RWPE1 (cell line): ENCODE measurements at regions not wholly inside any gene's neighbourhood (a gene's known extent, or its start where the extent isn't known, plus 50 kb on each side); places are given as distances from the start of the nearest gene placed in this dataset.

Experiments used
- CTCF ChIA-PET: fragments of 350-600 bp; sonication (Branson Sonifier 250); formaldehyde crosslinking; extraction: SDS; loops from one replicate; lab custom pipeline; 2021; lab: Yijun Ruan, JAX
- POLR2A ChIA-PET: fragments of 400-600 bp; formaldehyde crosslinking; extraction: SDS; loops from one replicate; lab custom pipeline; 2020; ENCODE audit warnings: antibody characterized with exemption; ENCODE audit not compliant: low non-redundant PET; lab: Yijun Ruan, JAX
- DNase-seq: peaks from one replicate; pipeline ENCODE4 v3.0.0; 2012; ENCODE audit warnings: low spot score
- H3K27ac ChIP-seq: fragments of 450-650 bp; 2 replicates; pipeline ENCODE4 v1.5.1; 2017
- TF ChIP-seq, protein P1 (sequence below): fragments of 450-650 bp; conservative IDR thresholded peaks from 2 replicates; pipeline ENCODE4 v1.5.1; 2017; ENCODE audit warnings: low read depth, mild to moderate bottlenecking

GRCh38 chr14:65261946-65262345 lies 150.6 kb upstream of the FUT8 start:
- TF ChIP-seq, protein P1, sequence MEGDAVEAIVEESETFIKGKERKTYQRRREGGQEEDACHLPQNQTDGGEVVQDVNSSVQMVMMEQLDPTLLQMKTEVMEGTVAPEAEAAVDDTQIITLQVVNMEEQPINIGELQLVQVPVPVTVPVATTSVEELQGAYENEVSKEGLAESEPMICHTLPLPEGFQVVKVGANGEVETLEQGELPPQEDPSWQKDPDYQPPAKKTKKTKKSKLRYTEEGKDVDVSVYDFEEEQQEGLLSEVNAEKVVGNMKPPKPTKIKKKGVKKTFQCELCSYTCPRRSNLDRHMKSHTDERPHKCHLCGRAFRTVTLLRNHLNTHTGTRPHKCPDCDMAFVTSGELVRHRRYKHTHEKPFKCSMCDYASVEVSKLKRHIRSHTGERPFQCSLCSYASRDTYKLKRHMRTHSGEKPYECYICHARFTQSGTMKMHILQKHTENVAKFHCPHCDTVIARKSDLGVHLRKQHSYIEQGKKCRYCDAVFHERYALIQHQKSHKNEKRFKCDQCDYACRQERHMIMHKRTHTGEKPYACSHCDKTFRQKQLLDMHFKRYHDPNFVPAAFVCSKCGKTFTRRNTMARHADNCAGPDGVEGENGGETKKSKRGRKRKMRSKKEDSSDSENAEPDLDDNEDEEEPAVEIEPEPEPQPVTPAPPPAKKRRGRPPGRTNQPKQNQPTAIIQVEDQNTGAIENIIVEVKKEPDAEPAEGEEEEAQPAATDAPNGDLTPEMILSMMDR: no peak
- ChIA-PET POLR2A (no interaction called here), CTCF (no interaction called here)
- DNase-seq: no peak
- no peak overlapping the region for H3K27ac ChIP-seq

DNA sequence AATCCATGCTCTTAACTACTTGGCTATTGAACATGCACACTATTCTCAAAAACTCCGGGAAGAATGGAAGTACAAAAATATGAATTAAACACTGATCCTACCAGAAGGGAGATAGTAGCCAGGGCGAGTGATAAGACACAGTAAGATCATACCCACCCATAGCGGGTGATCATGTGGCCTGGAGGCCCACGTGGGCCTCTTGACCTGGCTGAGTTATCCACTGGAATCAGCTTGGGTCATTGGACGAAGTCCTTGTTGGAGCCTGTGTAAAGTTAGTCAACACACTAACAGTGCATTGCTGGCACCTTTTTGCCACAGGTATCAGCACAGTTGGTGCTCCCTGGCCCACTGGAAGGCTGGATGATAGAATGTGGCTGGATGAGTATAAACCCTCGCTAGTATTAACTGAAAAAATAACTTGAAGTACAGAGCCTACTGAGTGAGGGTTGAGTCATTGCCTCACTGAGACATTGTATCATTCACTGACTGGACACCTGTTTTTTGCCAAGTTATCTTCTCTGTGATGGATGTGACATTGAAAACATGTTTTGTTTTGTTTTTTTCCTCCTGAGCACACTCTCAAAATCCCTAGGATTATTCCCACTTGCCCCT lies 149.2 kb upstream of the FUT8 start:
- POLR2A ChIA-PET: no interaction called here
- DNase-seq: no peak
- no peak overlapping the region for H3K27ac ChIP-seq
- CTCF ChIA-PET: no interaction called here
- TF ChIP-seq, protein P1: no peak

DNA sequence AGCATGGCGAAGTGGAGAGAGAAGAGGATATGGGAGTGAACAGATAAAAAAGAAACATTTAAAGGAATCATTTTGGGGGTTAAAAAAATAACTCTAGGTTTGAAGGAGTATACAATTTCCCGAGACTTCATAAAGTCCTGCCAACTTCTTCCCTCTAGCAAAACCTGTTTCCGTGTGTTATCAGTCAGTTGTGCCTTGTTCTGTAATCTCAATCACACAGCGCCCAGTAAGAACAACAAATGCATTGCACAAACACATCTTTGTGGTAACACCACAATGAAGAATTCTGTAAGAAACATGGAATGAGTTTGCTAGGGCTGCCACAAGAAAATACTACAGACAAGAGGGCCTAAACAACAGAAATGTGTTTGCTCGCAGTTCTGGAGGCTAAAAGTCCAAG lies 144.7 kb upstream of the FUT8 start:
- TF ChIP-seq, protein P1: no peak
- H3K27ac ChIP-seq: no peak overlapping the region
- ChIA-PET POLR2A (no interaction called here), CTCF (no interaction called here)
- DNase-seq: no peak

DNA sequence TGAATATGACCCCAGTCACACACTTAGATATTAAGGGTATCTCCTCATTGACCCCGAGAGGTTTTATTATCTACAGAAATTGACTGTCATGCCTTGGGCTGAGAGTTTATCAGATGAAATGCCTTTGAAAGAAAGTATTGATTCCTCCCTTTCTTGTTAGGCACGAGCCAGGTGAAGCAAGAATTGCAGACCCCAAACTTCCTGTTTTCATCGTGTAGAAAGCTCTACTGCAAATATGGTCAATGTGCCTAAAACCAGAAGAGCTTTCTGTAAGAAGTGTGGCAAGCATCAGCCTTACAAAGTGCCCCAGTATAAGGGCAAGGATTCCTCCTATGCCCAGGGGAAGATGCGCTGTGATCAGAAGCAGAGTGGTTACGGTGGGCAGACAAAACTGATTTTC lies 143.9 kb upstream of the FUT8 start:
- POLR2A ChIA-PET: no interaction called here
- CTCF ChIA-PET: interaction anchor here (0.6 kb wide), 1 partner anchor 170 kb away, joined by 3 read pairs; no protein-coding TSS in a partner anchor
- TF ChIP-seq, protein P1: no peak
- DNase-seq: no peak
- no peak overlapping the region for H3K27ac ChIP-seq

DNA sequence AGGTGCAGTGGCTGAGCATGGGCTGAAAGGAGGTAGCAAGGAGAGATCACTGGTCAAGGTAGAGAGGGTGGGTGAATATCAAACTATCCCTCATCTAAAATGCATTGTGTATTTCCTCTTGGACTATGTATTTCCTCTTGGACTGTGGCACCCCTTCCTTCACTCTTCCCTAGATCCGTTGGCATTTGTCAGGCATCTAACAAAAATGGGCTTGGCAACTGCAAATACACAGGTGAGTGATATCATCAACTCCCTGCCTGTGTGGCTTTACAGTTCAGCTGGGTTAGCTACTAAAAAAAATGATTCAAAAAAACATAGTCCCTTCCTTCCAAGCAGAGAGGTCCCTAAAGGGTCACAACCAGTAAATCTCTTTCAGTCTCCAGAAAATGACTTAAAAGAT lies 142.8 kb upstream of the FUT8 start:
- H3K27ac ChIP-seq: no peak overlapping the region
- TF ChIP-seq, protein P1: no peak
- ChIA-PET CTCF (interaction anchor here (0.6 kb wide), 1 partner anchor 565 kb away, joined by 4 read pairs; the partner anchor contains the start of gene PLEKHG3), POLR2A (no interaction called here)
- no peak for DNase-seq

DNA sequence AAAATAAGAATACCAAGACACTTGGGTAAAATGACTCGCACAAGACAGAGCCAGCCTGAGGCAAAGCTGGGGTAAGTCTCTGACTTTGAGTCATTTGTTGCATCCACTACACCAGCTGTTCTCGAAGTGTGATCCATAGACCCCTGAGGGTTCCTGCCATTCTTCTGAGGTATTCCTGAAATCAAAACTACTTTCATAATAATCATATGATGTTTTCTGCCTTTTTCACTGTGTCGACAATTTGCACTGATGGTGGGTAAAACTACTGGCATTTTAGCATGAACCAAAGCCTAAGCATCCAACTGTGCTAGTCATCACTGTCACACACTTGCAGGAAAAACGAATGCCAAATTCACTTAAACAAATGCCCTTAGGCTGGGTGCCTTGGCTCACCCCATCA lies 135.5 kb upstream of the FUT8 start:
- CTCF ChIA-PET: no interaction called here
- TF ChIP-seq, protein P1: no peak

More for the DNA sequence above, 135.5 kb upstream of the FUT8 start:
- DNase-seq: peak; percentile 20
- POLR2A ChIA-PET: no interaction called here
- no peak overlapping the region for H3K27ac ChIP-seq
